ENCODE measurements at regions not wholly inside any gene's neighbourhood (a gene's known extent, or its start where the extent isn't known, plus 50 kb on each side); places are given as distances from the start of the nearest gene placed in this dataset.

GRCh38 chr15:95911570-95912279 lies 418.8 kb upstream of the NR2F2 start:
- H3K4me1 ChIP-seq (ENCODE audit: control insufficient read depth, insufficient read depth, low read length), result no peaks in the 10 kb centered on the region
- no peaks in the 10 kb centered on the region for H3K27me3 ChIP-seq (ENCODE audit: control insufficient read depth in 1 of 2, insufficient read depth in 2 of 2, low read length in 2 of 2)
- H3K4me3 ChIP-seq (ENCODE audit: low read length in 2 of 2), result no peak overlapping the region
- no peaks in the 10 kb centered on the region for H3K9me3 ChIP-seq (ENCODE audit: control insufficient read depth in 2 of 2, low read length in 2 of 2)
- no peak overlapping the region for H3K27ac ChIP-seq (ENCODE audit: low read length)
- no peak overlapping the region for H3K9ac ChIP-seq (ENCODE audit: low read length in 2 of 2)
- H3K36me3 ChIP-seq (ENCODE audit: control insufficient read depth in 2 of 2, insufficient read depth in 2 of 2, low read length in 2 of 2), result no peaks in the 10 kb centered on the region

- Histone ChIP-seq H3K4me1 (ENCODE audit: control insufficient read depth, insufficient read depth, low read length) (no peaks in the 10 kb centered on the region), H3K9ac (ENCODE audit: low read length in 2 of 2) (no peak overlapping the region), H3K27me3 (ENCODE audit: control insufficient read depth in 1 of 2, insufficient read depth in 2 of 2, low read length in 2 of 2) (no peaks in the 10 kb centered on the region), H3K4me3 (ENCODE audit: low read length in 2 of 2) (no peak overlapping the region), H3K9me3 (ENCODE audit: control insufficient read depth in 2 of 2, low read length in 2 of 2) (no peaks in the 10 kb centered on the region), H3K36me3 (ENCODE audit: control insufficient read depth in 2 of 2, insufficient read depth in 2 of 2, low read length in 2 of 2) (no peaks in the 10 kb centered on the region), H3K27ac (ENCODE audit: low read length) (no peak overlapping the region)
Measured at GRCh38 chr15:95912280-95912625, 418.2 kb upstream of the NR2F2 start.

- H3K4me3 ChIP-seq (ENCODE audit: low read length in 2 of 2), result no peak overlapping the region
- H3K27ac ChIP-seq (ENCODE audit: low read length), result no peak overlapping the region
- no peaks in the 10 kb centered on the region for H3K27me3 ChIP-seq (ENCODE audit: control insufficient read depth in 1 of 2, insufficient read depth in 2 of 2, low read length in 2 of 2)
- H3K9me3 ChIP-seq (ENCODE audit: control insufficient read depth in 2 of 2, low read length in 2 of 2), result no peaks in the 10 kb centered on the region
- H3K36me3 ChIP-seq (ENCODE audit: control insufficient read depth in 2 of 2, insufficient read depth in 2 of 2, low read length in 2 of 2), result no peaks in the 10 kb centered on the region
- H3K9ac ChIP-seq (ENCODE audit: low read length in 2 of 2), result no peak overlapping the region
- no peaks in the 10 kb centered on the region for H3K4me1 ChIP-seq (ENCODE audit: control insufficient read depth, insufficient read depth, low read length)
Measured at GRCh38 chr15:95912728-95913127, 417.8 kb upstream of the NR2F2 start.

GRCh38 chr15:95916568-95916967 lies 413.9 kb upstream of the NR2F2 start:
- H3K27me3 ChIP-seq (ENCODE audit: control insufficient read depth in 1 of 2, insufficient read depth in 2 of 2, low read length in 2 of 2), result no peaks in the 10 kb centered on the region
- no peak overlapping the region for H3K9ac ChIP-seq (ENCODE audit: low read length in 2 of 2)
- H3K4me3 ChIP-seq (ENCODE audit: low read length in 2 of 2), result no peak overlapping the region
- H3K27ac ChIP-seq (ENCODE audit: low read length), result no peak overlapping the region
- no peaks in the 10 kb centered on the region for H3K9me3 ChIP-seq (ENCODE audit: control insufficient read depth in 2 of 2, low read length in 2 of 2)
- H3K4me1 ChIP-seq (ENCODE audit: control insufficient read depth, insufficient read depth, low read length), result no peaks in the 10 kb centered on the region
- H3K36me3 ChIP-seq (ENCODE audit: control insufficient read depth in 2 of 2, insufficient read depth in 2 of 2, low read length in 2 of 2), result no peaks in the 10 kb centered on the region

GRCh38 chr15:95918525-95918924 lies 412.0 kb upstream of the NR2F2 start:
- Histone ChIP-seq H3K36me3 (ENCODE audit: control insufficient read depth in 2 of 2, insufficient read depth in 2 of 2, low read length in 2 of 2) (no peaks in the 10 kb centered on the region), H3K4me1 (ENCODE audit: control insufficient read depth, insufficient read depth, low read length) (no peaks in the 10 kb centered on the region), H3K27me3 (ENCODE audit: control insufficient read depth in 1 of 2, insufficient read depth in 2 of 2, low read length in 2 of 2) (no peaks in the 10 kb centered on the region), H3K9ac (ENCODE audit: low read length in 2 of 2) (no peak overlapping the region), H3K27ac (ENCODE audit: low read length) (no peak overlapping the region), H3K4me3 (ENCODE audit: low read length in 2 of 2) (no peak overlapping the region), H3K9me3 (ENCODE audit: control insufficient read depth in 2 of 2, low read length in 2 of 2) (no peaks in the 10 kb centered on the region)

GRCh38 chr15:95919460-95919859 lies 411.0 kb upstream of the NR2F2 start:
- no peaks in the 10 kb centered on the region for H3K4me1 ChIP-seq (ENCODE audit: control insufficient read depth, insufficient read depth, low read length)
- H3K4me3 ChIP-seq (ENCODE audit: low read length in 2 of 2), result no peak overlapping the region
- H3K36me3 ChIP-seq (ENCODE audit: control insufficient read depth in 2 of 2, insufficient read depth in 2 of 2, low read length in 2 of 2), result no peaks in the 10 kb centered on the region
- H3K27me3 ChIP-seq (ENCODE audit: control insufficient read depth in 1 of 2, insufficient read depth in 2 of 2, low read length in 2 of 2), result no peaks in the 10 kb centered on the region
- H3K9me3 ChIP-seq (ENCODE audit: control insufficient read depth in 2 of 2, low read length in 2 of 2), result no peaks in the 10 kb centered on the region
- no peak overlapping the region for H3K27ac ChIP-seq (ENCODE audit: low read length)
- no peak overlapping the region for H3K9ac ChIP-seq (ENCODE audit: low read length in 2 of 2)

- Histone ChIP-seq H3K9ac (ENCODE audit: low read length in 2 of 2) (no peak overlapping the region), H3K4me1 (ENCODE audit: control insufficient read depth, insufficient read depth, low read length) (no peaks in the 10 kb centered on the region), H3K27ac (ENCODE audit: low read length) (no peak overlapping the region), H3K27me3 (ENCODE audit: control insufficient read depth in 1 of 2, insufficient read depth in 2 of 2, low read length in 2 of 2) (no peaks in the 10 kb centered on the region), H3K4me3 (ENCODE audit: low read length in 2 of 2) (no peak overlapping the region), H3K36me3 (ENCODE audit: control insufficient read depth in 2 of 2, insufficient read depth in 2 of 2, low read length in 2 of 2) (no peaks in the 10 kb centered on the region), H3K9me3 (ENCODE audit: control insufficient read depth in 2 of 2, low read length in 2 of 2) (no peaks in the 10 kb centered on the region)
Measured at GRCh38 chr15:95921404-95921803, 409.1 kb upstream of the NR2F2 start.

- Histone ChIP-seq H3K9ac (ENCODE audit: low read length in 2 of 2) (no peak overlapping the region), H3K4me3 (ENCODE audit: low read length in 2 of 2) (no peak overlapping the region), H3K27me3 (ENCODE audit: control insufficient read depth in 1 of 2, insufficient read depth in 2 of 2, low read length in 2 of 2) (no peaks in the 10 kb centered on the region), H3K4me1 (ENCODE audit: control insufficient read depth, insufficient read depth, low read length) (no peaks in the 10 kb centered on the region), H3K9me3 (ENCODE audit: control insufficient read depth in 2 of 2, low read length in 2 of 2) (no peaks in the 10 kb centered on the region), H3K27ac (ENCODE audit: low read length) (no peak overlapping the region), H3K36me3 (ENCODE audit: control insufficient read depth in 2 of 2, insufficient read depth in 2 of 2, low read length in 2 of 2) (no peaks in the 10 kb centered on the region)
Measured at GRCh38 chr15:95922431-95922830, 408.1 kb upstream of the NR2F2 start.

GRCh38 chr15:95923792-95924191 lies 406.7 kb upstream of the NR2F2 start:
- H3K9ac ChIP-seq (ENCODE audit: low read length in 2 of 2), result no peak overlapping the region
- no peaks in the 10 kb centered on the region for H3K4me1 ChIP-seq (ENCODE audit: control insufficient read depth, insufficient read depth, low read length)
- H3K4me3 ChIP-seq (ENCODE audit: low read length in 2 of 2), result no peak overlapping the region
- no peaks in the 10 kb centered on the region for H3K36me3 ChIP-seq (ENCODE audit: control insufficient read depth in 2 of 2, insufficient read depth in 2 of 2, low read length in 2 of 2)
- no peaks in the 10 kb centered on the region for H3K27me3 ChIP-seq (ENCODE audit: control insufficient read depth in 1 of 2, insufficient read depth in 2 of 2, low read length in 2 of 2)
- no peak overlapping the region for H3K27ac ChIP-seq (ENCODE audit: low read length)
- no peaks in the 10 kb centered on the region for H3K9me3 ChIP-seq (ENCODE audit: control insufficient read depth in 2 of 2, low read length in 2 of 2)

GRCh38 chr15:95928822-95929221 lies 401.7 kb upstream of the NR2F2 start:
- no peaks in the 10 kb centered on the region for H3K27me3 ChIP-seq (ENCODE audit: control insufficient read depth in 1 of 2, insufficient read depth in 2 of 2, low read length in 2 of 2)
- no peak overlapping the region for H3K4me3 ChIP-seq (ENCODE audit: low read length in 2 of 2)
- H3K4me1 ChIP-seq (ENCODE audit: control insufficient read depth, insufficient read depth, low read length), result no peaks in the 10 kb centered on the region

GRCh38 chr15:95929232-95929846 lies 401.2 kb upstream of the NR2F2 start:
- Histone ChIP-seq H3K27me3 (ENCODE audit: control insufficient read depth in 1 of 2, insufficient read depth in 2 of 2, low read length in 2 of 2) (no peaks in the 10 kb centered on the region), H3K9ac (ENCODE audit: low read length in 2 of 2) (no peak overlapping the region), H3K36me3 (ENCODE audit: control insufficient read depth in 2 of 2, insufficient read depth in 2 of 2, low read length in 2 of 2) (no peaks in the 10 kb centered on the region), H3K4me1 (ENCODE audit: control insufficient read depth, insufficient read depth, low read length) (no peaks in the 10 kb centered on the region), H3K27ac (ENCODE audit: low read length) (no peak overlapping the region), H3K4me3 (ENCODE audit: low read length in 2 of 2) (no peak overlapping the region), H3K9me3 (ENCODE audit: control insufficient read depth in 2 of 2, low read length in 2 of 2) (no peaks in the 10 kb centered on the region)

More at GRCh38 chr15:95928822-95929221, 401.7 kb upstream of the NR2F2 start:
- Histone ChIP-seq H3K9ac (ENCODE audit: low read length in 2 of 2) (no peak overlapping the region), H3K36me3 (ENCODE audit: control insufficient read depth in 2 of 2, insufficient read depth in 2 of 2, low read length in 2 of 2) (no peaks in the 10 kb centered on the region), H3K27ac (ENCODE audit: low read length) (no peak overlapping the region), H3K9me3 (ENCODE audit: control insufficient read depth in 2 of 2, low read length in 2 of 2) (no peaks in the 10 kb centered on the region)
